ENCODE measurements at regions not wholly inside any gene's neighbourhood (a gene's known extent, or its start where the extent isn't known, plus 50 kb on each side); places are given as distances from the start of the nearest gene placed in this dataset.

DNA sequence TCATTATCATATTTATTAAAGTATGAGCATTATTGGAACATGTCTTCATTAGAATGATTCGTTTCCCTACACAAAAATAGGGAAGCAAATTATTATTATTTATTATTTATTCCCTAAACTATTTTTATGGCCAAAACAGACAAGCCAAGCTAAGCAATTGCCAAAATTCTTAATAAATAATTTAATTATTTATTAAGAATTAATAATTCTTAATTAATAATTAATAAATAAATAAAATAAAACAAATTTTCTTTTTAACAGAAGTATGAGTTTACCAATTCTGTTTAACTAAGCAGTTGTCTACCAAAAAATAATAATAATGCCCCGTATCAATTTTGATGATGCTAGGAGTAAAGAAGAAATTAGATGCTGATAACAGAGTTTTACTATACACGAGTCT, 1080.8 kb upstream of the AGA start:
- Histone ChIP-seq H3K27me3 (ENCODE audit: control insufficient read depth, insufficient read depth, low read length) (no peaks in the 10 kb centered on the region), H3K27ac (ENCODE audit: low read depth, low read length) (no peak overlapping the region), H3K4me1 (ENCODE audit: control insufficient read depth, insufficient read depth, low read length) (no peaks in the 10 kb centered on the region), H3K9me3 (ENCODE audit: control insufficient read depth, insufficient read depth, low read length) (no peaks in the 10 kb centered on the region), H3K9ac (ENCODE audit: low read depth, low read length) (no peak overlapping the region), H3K36me3 (ENCODE audit: control insufficient read depth, insufficient read depth, low read length) (no peaks in the 10 kb centered on the region), H3K4me3 (ENCODE audit: low read depth, low read length) (no peak overlapping the region)

DNA sequence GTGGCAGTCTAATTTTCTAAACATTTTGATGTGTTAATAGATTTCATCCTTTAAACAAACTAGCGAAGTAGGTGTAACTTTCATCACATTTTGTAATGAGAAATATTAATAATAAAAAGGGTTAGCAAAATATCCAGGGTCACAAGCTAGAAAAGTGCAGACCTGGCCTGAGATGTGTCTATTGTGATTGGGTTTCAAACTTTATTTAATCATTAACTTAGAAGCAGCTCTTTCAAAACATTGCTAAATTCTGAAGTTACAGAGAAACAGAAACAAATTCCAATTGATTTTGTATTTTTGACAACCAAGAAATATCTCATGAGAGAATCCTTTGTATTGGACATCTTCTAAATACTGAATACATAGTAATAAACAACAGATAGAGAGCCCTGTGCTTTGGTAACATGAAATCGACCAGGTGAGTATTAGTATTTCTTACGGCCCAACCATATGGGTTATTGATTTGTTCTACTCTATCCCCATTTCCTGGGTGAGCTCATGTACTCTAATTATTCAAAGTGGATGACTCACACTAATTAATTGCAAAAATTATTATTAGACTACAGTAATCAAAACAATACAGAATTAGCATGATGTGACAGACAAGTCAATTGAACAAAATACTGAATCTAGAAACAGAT, 1093.8 kb upstream of the AGA start:
- no peak overlapping the region for H3K9ac ChIP-seq (ENCODE audit: low read depth, low read length)
- H3K27ac ChIP-seq (ENCODE audit: low read depth, low read length), result no peak overlapping the region

DNA sequence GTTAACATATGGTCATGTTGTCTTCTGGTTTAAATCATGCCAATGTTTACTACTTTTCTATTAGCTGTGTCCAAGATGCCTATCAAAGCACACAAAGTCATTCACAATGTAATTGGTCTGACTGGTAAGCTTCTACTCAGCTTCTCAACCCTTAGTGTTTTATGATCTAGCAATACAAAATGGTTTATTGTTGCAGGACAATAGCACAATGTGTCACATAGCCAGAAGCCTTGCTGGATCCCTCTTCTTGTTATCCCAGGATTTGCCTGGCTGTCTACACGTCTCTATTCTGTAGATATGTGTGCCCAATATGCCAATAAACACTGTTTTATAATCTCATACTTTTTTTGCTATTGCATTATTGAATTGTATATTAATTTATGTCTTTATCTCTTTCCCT, 1111.0 kb upstream of the AGA start:
- Histone ChIP-seq H3K36me3 (ENCODE audit: control insufficient read depth, insufficient read depth, low read length) (no peaks in the 10 kb centered on the region), H3K9ac (ENCODE audit: low read depth, low read length) (no peak overlapping the region), H3K4me3 (ENCODE audit: low read depth, low read length) (no peak overlapping the region), H3K27ac (ENCODE audit: low read depth, low read length) (no peak overlapping the region), H3K4me1 (ENCODE audit: control insufficient read depth, insufficient read depth, low read length) (no peaks in the 10 kb centered on the region), H3K27me3 (ENCODE audit: control insufficient read depth, insufficient read depth, low read length) (no peaks in the 10 kb centered on the region), H3K9me3 (ENCODE audit: control insufficient read depth, insufficient read depth, low read length) (no peaks in the 10 kb centered on the region)

More for the DNA sequence above, 1093.8 kb upstream of the AGA start:
- 0 out of 2 replicates have a peak, but pooled peaks cover 7% of the 10 kb centered on the region for H3K4me1 ChIP-seq (ENCODE audit: control insufficient read depth, insufficient read depth, low read length)
- no peaks in the 10 kb centered on the region for H3K36me3 ChIP-seq (ENCODE audit: control insufficient read depth, insufficient read depth, low read length)
- H3K27me3 ChIP-seq (ENCODE audit: control insufficient read depth, insufficient read depth, low read length), result no peaks in the 10 kb centered on the region
- H3K9me3 ChIP-seq (ENCODE audit: control insufficient read depth, insufficient read depth, low read length), result no peaks in the 10 kb centered on the region
- H3K4me3 ChIP-seq (ENCODE audit: low read depth, low read length), result no peak overlapping the region

DNA sequence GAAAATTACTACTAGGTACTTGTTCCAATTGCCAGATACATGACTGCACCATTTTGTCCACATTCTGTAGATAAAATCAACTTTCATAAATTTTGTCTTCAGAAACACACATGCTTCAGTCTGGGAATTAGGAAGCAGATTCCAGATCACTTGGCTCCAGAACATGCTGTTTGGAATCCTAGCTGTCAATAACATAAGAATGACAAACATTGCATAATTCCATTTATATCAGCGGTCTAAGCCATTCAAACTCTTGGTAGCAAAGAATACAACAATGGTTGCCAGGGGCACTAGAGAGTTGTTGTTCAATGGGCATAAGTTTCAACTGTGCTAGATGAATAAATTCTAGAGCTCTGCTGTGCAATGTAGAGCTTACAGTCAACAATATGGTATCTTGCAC, 1112.1 kb upstream of the AGA start:
- H3K27me3 ChIP-seq (ENCODE audit: control insufficient read depth, insufficient read depth, low read length), result no peaks in the 10 kb centered on the region
- no peak overlapping the region for H3K4me3 ChIP-seq (ENCODE audit: low read depth, low read length)
- no peaks in the 10 kb centered on the region for H3K4me1 ChIP-seq (ENCODE audit: control insufficient read depth, insufficient read depth, low read length)
- H3K9ac ChIP-seq (ENCODE audit: low read depth, low read length), result no peak overlapping the region
- no peaks in the 10 kb centered on the region for H3K9me3 ChIP-seq (ENCODE audit: control insufficient read depth, insufficient read depth, low read length)
- H3K36me3 ChIP-seq (ENCODE audit: control insufficient read depth, insufficient read depth, low read length), result no peaks in the 10 kb centered on the region
- H3K27ac ChIP-seq (ENCODE audit: low read depth, low read length), result no peak overlapping the region

DNA sequence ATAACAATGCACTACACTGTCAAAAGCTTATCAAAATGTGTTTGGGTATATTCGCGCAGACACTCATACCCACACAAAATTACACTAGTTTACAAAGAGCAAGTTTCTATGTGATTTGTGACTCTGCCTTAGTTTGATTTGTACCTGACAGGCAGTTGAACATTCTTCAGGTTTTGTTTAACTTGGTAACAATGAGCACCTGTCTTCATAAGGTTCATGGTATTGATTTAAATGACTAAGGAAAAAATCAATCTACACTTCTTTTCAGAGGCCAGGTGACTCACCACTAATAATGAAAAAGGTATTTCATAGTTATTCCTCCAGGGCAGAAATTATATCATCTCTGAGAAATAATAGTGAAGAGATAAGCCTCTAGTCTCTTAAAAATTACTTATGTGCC, 1114.6 kb upstream of the AGA start:
- Histone ChIP-seq H3K9ac (ENCODE audit: low read depth, low read length) (no peak overlapping the region), H3K27me3 (ENCODE audit: control insufficient read depth, insufficient read depth, low read length) (no peaks in the 10 kb centered on the region), H3K4me3 (ENCODE audit: low read depth, low read length) (no peak overlapping the region)

DNA sequence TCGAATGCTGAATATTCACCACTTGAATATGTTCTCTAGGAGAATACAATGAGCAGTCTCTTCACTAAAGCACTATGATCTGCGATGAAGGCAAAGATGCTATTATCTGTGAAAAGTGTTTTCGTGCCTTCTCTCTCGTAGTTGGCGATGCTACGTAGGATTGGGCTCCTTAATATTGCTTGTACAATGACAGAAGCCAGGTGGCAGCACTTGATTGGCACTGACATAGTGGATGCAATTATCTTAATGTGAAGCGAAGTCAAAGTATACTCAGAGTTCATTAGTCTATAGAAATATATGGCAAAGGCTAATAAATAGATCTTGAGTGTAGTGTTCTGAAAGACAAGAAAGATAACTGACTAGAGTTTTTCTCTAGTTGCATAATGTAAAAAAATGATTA, 1135.7 kb upstream of the AGA start:
- Histone ChIP-seq H3K36me3 (ENCODE audit: control insufficient read depth, insufficient read depth, low read length) (no peaks in the 10 kb centered on the region), H3K4me1 (ENCODE audit: control insufficient read depth, insufficient read depth, low read length) (peaks cover 9% of the 10 kb centered on the region), H3K27me3 (ENCODE audit: control insufficient read depth, insufficient read depth, low read length) (no peaks in the 10 kb centered on the region), H3K27ac (ENCODE audit: low read depth, low read length) (no peak overlapping the region), H3K9ac (ENCODE audit: low read depth, low read length) (no peak overlapping the region), H3K4me3 (ENCODE audit: low read depth, low read length) (no peak overlapping the region), H3K9me3 (ENCODE audit: control insufficient read depth, insufficient read depth, low read length) (no peaks in the 10 kb centered on the region)

More for the DNA sequence above, 1114.6 kb upstream of the AGA start:
- no peaks in the 10 kb centered on the region for H3K36me3 ChIP-seq (ENCODE audit: control insufficient read depth, insufficient read depth, low read length)
- no peaks in the 10 kb centered on the region for H3K4me1 ChIP-seq (ENCODE audit: control insufficient read depth, insufficient read depth, low read length)
- no peak overlapping the region for H3K27ac ChIP-seq (ENCODE audit: low read depth, low read length)
- no peaks in the 10 kb centered on the region for H3K9me3 ChIP-seq (ENCODE audit: control insufficient read depth, insufficient read depth, low read length)

DNA sequence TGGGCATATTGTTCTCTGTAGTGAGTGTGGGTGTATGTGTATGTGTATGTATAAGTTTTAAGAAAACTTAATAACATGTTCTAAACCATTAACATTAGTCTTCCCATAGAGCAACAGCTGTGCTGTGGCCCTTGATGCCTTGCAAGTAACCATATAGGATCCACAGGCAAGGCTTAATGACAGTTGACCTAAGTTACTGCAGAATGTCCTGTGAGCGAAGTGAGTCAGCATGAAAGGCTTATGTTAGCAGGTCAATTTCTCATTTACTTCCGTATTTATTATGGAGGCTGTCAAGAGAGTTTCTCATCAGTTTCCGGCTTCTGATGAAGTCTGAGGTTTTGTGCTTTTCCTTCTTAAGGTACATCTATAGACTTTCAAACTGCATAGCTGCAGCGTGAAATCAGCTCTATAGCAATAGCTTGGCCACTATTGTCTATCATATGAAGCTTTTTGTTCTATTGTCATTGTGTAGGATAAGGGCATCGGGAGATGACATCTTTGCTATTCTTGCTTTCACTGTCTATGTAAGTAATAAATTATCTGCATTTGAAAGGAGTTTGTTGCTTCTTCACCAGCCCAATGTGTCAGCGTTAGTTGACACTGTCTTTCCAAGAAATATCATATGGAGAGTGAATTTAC, 1153.4 kb upstream of the AGA start:
- Histone ChIP-seq H3K27ac (ENCODE audit: low read depth, low read length) (no peak overlapping the region), H3K9me3 (ENCODE audit: control insufficient read depth, insufficient read depth, low read length) (no peaks in the 10 kb centered on the region), H3K27me3 (ENCODE audit: control insufficient read depth, insufficient read depth, low read length) (no peaks in the 10 kb centered on the region), H3K4me1 (ENCODE audit: control insufficient read depth, insufficient read depth, low read length) (no peaks in the 10 kb centered on the region), H3K4me3 (ENCODE audit: low read depth, low read length) (no peak overlapping the region), H3K36me3 (ENCODE audit: control insufficient read depth, insufficient read depth, low read length) (no peaks in the 10 kb centered on the region), H3K9ac (ENCODE audit: low read depth, low read length) (no peak overlapping the region)

DNA sequence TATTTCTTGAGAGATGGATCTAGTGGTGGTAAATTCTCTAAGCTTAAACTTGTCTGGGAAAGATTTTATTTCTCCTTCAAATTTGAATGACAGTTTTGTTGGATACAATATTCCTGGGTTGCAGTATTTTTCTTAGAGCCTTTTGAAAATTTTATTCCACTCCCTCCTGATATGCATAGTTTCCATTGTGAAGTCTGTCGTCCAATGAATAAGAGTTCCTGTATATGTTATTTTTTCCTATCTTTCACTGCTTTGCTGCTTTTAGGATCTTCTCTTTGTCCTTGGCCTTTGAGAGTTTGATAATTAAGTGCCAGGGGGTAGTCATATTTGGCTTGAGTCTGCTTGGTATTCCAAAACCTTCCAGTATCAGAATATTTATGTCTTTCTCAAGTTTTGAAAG, 1156.4 kb upstream of the AGA start:
- Histone ChIP-seq H3K9me3 (ENCODE audit: control insufficient read depth, insufficient read depth, low read length) (no peaks in the 10 kb centered on the region), H3K36me3 (ENCODE audit: control insufficient read depth, insufficient read depth, low read length) (no peaks in the 10 kb centered on the region), H3K4me1 (ENCODE audit: control insufficient read depth, insufficient read depth, low read length) (no peaks in the 10 kb centered on the region), H3K9ac (ENCODE audit: low read depth, low read length) (no peak overlapping the region), H3K27me3 (ENCODE audit: control insufficient read depth, insufficient read depth, low read length) (no peaks in the 10 kb centered on the region), H3K4me3 (ENCODE audit: low read depth, low read length) (no peak overlapping the region), H3K27ac (ENCODE audit: low read depth, low read length) (no peak overlapping the region)

DNA sequence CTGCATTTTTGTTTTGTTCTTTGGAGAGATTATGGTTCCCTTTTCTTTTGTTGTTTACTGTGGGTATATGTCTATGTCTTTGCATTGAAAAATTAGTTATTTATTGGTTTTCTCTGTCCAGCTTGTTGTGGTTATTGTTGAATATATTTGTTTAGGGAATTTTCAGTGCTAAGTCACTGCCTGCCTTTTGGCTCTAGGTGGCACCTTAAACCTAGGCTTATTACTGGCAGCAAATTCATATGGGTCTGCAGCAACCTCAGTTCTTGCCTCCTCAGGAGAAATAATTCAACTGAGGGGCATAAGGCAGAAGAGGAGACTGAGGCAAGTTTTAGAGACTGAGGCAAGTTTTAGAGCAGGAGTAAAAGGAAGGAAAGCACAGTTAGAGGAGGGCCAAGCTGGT, 1157.3 kb upstream of the AGA start:
- Histone ChIP-seq H3K9me3 (ENCODE audit: control insufficient read depth, insufficient read depth, low read length) (no peaks in the 10 kb centered on the region), H3K27me3 (ENCODE audit: control insufficient read depth, insufficient read depth, low read length) (no peaks in the 10 kb centered on the region), H3K36me3 (ENCODE audit: control insufficient read depth, insufficient read depth, low read length) (no peaks in the 10 kb centered on the region), H3K4me1 (ENCODE audit: control insufficient read depth, insufficient read depth, low read length) (no peaks in the 10 kb centered on the region), H3K9ac (ENCODE audit: low read depth, low read length) (no peak overlapping the region), H3K27ac (ENCODE audit: low read depth, low read length) (no peak overlapping the region), H3K4me3 (ENCODE audit: low read depth, low read length) (no peak overlapping the region)

DNA sequence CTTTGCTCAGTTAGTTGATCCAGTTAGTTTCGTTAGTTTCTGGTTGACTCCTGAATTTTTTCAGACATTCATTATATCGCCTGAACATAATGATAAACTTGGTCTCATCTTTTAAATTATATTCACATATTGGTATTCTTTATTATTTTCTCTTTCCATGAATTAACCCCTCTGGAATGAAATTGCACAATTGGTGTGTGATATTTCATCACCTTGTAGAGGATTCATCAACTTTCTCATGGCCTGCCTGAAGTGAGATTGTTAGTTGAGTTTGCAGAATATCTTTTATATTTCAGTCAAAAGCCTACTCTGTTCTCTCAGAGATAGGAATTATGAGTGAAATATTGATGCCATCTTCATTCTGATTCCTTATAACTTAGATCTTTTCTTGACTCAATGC, 1160.6 kb upstream of the AGA start:
- no peaks in the 10 kb centered on the region for H3K36me3 ChIP-seq (ENCODE audit: control insufficient read depth, insufficient read depth, low read length)
- no peak overlapping the region for H3K4me3 ChIP-seq (ENCODE audit: low read depth, low read length)

DNA sequence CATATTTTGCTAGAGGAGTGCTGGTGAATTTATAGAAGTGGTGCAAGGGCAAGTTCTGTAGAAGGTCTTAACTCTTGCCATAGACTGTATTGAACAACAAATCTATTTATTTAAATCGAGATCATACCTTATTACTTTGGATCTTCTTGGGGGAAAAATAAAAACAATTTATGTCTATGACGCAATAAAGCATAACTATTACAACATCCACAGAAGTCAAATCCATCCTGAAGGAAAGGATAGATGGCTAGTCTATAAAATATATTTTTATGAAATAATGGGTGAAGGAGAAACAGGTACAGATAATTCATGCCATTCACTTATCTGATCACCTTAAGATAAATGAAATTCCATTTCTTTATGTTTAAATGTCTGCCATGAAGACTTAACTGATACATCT, 1168.8 kb upstream of the AGA start:
- no peak overlapping the region for H3K27ac ChIP-seq (ENCODE audit: low read depth, low read length)
- H3K9me3 ChIP-seq (ENCODE audit: control insufficient read depth, insufficient read depth, low read length), result no peaks in the 10 kb centered on the region
- no peaks in the 10 kb centered on the region for H3K27me3 ChIP-seq (ENCODE audit: control insufficient read depth, insufficient read depth, low read length)
- H3K9ac ChIP-seq (ENCODE audit: low read depth, low read length), result no peak overlapping the region
- no peak overlapping the region for H3K4me3 ChIP-seq (ENCODE audit: low read depth, low read length)
- H3K4me1 ChIP-seq (ENCODE audit: control insufficient read depth, insufficient read depth, low read length), result no peaks in the 10 kb centered on the region
- no peaks in the 10 kb centered on the region for H3K36me3 ChIP-seq (ENCODE audit: control insufficient read depth, insufficient read depth, low read length)

More for the DNA sequence above, 1160.6 kb upstream of the AGA start:
- Histone ChIP-seq H3K9me3 (ENCODE audit: control insufficient read depth, insufficient read depth, low read length) (no peaks in the 10 kb centered on the region), H3K9ac (ENCODE audit: low read depth, low read length) (no peak overlapping the region), H3K27me3 (ENCODE audit: control insufficient read depth, insufficient read depth, low read length) (no peaks in the 10 kb centered on the region), H3K27ac (ENCODE audit: low read depth, low read length) (no peak overlapping the region), H3K4me1 (ENCODE audit: control insufficient read depth, insufficient read depth, low read length) (no peaks in the 10 kb centered on the region)
